ENCODE measurements at regions not wholly inside any gene's neighbourhood (a gene's known extent, or its start where the extent isn't known, plus 50 kb on each side); places are given as distances from the start of the nearest gene placed in this dataset.

GRCh38 chr2:67660015-67660602 lies 263.0 kb downstream of the ETAA1 start:
- no peak for DNase-seq (ENCODE audit: low spot score)

- no peak for DNase-seq (ENCODE audit: low spot score)
These were observed 263.7 kb downstream of the ETAA1 start for GRCh38 chr2:67660871-67661270.

- no peak for DNase-seq (ENCODE audit: low spot score)
These were observed 265.1 kb downstream of the ETAA1 start for GRCh38 chr2:67662222-67662621.

- no peak for DNase-seq (ENCODE audit: low spot score)
These were observed 266.6 kb downstream of the ETAA1 start for GRCh38 chr2:67663776-67664175.

DNA sequence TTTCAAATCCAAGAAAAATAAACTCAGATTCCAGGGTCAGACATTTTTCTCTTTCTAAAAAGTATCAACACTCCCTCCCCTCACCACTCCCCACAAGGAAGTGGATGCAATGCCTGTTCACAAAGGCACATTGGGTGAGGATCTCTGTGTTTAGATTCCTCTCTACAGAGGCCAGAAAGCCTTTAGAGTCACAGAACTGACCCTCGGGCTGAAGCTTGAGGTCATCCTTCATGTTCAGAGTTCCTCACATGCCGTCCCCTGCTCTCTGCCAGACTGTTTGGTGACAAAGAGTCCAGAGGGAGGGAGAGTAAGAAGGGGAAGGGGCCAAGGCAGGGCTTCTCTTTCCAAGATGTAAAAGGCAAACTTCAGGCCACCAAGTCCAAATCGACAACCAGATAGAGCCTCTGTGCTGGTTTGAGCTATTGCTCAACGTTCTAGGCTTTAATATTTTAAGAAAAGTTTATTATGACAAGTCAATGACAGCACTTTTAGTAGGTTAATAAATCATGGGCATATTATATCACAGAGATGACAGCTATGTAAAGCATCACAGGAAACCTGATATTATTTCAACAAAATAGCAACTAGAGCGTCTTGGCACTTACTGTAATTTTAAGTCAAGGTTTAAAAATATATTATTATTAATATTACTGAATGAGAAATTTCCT lies 269.4 kb downstream of the ETAA1 start:
- DNase-seq (ENCODE audit: low spot score), result no peak

DNA sequence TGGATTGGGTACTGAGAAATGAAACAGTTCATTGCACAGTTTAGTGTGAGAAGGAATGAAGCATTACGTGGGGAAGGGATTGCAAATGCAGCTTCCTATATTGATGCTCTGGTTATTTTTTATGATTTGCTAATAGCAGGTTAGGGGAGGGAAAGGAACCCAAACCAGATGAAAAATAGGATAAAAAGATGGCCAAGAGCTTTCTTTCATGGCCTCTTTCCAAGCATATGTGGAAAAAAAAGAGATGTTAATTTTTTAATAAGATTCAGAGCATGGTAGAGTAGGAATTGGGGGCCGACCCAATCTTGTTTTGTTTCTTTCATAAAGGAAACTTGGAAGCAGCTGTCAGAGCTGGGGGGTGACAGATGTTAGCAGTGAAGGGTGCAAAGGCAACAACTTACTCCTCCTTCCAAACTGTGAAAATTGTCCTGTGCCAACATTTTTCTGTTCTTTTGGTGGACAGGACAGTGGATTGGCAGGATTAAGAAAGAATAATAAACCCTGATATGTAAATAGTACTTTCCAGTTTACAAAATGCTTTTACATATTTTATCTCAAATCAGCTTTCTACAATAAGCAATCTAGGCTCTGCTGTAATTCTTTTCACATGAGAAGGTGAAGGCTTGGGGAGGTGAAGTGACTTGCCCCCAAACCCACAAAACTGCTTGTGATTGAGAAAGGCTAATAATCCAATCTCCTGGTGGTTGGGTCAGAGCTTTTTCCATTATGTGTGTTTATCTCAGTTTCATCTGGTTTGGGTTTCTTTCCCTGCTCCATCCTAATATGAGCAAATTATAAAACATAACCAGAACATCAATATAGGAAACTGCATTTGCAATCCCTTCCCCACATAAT lies 270.1 kb downstream of the ETAA1 start:
- no peak for DNase-seq (ENCODE audit: low spot score)

GRCh38 chr2:67668538-67668937 lies 271.4 kb downstream of the ETAA1 start:
- no peak for DNase-seq (ENCODE audit: low spot score)

- no peak for DNase-seq (ENCODE audit: low spot score)
These were observed 272.0 kb downstream of the ETAA1 start for GRCh38 chr2:67669168-67669567.

DNA sequence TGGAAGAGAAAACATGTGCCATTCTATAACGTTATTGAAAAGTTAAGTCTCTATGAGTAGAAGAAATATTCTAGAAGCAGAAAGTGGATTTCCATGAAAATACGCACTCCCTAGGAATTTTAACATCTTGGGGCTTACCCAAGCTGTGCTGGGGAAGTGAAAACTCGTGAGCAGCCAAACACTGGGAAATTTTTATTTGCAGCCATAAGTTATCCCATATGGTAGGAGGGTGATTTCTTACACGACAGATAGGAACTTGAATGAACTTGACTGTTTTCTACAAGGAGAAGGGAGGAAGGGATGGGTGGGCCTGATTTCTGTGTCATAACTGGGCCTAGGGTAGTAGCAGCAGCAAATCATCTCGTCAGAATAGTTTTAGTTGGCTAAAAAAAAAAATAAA lies 272.6 kb downstream of the ETAA1 start:
- DNase-seq (ENCODE audit: low spot score), result no peak

DNA sequence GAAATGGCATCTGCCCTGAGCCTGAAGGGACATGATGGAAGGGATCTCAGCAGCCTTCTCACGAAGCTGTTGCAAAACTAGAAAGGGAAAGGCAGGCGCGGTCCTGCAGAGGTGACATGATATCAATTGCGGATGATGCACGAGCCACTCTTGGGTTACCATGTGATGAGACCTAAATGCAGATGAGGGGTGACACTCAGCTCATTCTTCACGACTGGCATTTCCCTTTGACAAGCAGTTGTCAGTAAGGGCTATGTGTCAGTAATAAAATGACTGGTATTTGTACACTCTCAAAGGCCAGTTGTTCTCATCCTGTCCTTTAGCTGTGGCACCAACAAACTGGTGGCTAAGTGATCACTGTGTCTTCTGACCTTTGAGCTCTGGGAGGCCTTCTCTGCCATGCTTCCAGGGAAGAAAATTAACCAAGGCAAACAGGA lies 273.6 kb downstream of the ETAA1 start:
- DNase-seq (ENCODE audit: low spot score), result no peak

GRCh38 chr2:67671464-67672450 lies 274.6 kb downstream of the ETAA1 start:
- DNase-seq (ENCODE audit: low spot score), result no peak

DNA sequence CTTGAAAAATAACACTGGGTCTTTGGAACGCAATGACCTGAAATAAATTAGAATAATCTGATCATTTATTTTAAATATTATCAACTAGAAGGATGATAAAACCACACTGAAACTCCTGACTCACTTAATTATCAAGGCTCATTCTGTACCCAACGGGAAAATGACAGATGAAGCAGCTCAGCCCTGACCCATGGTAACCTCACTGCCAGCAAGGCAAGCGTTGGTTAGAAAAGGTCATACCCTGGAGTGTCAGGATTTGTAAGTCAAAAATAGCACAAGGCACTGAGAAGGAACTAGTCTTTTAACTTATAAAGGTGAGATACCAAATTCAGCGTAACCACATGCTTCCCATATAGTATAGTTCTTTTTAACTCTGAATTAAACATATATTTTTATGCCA lies 277.5 kb downstream of the ETAA1 start:
- DNase-seq (ENCODE audit: low spot score), result no peak

GRCh38 chr2:67684991-67685390 lies 287.9 kb downstream of the ETAA1 start:
- DNase-seq (ENCODE audit: low spot score), result no peak

DNA sequence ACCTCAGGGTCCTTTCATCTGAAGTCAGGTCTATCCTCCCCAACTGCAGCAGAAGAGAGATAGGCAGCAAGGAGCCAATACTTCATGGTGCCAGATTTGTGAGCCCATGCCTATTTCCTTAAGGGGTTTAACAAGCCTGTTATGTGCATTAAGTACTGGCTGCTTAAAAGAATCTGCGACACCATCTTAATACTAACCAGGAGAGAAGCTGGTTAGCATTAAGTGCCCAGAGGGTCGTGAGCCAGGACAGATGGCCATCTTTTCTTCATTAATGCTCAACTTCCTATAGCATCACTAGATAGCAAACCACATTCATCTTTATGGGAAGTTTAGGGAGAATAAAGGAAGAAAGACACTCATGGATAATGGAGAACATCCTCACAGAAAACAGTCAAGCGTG lies 289.1 kb downstream of the ETAA1 start:
- DNase-seq (ENCODE audit: low spot score), result no peak

DNA sequence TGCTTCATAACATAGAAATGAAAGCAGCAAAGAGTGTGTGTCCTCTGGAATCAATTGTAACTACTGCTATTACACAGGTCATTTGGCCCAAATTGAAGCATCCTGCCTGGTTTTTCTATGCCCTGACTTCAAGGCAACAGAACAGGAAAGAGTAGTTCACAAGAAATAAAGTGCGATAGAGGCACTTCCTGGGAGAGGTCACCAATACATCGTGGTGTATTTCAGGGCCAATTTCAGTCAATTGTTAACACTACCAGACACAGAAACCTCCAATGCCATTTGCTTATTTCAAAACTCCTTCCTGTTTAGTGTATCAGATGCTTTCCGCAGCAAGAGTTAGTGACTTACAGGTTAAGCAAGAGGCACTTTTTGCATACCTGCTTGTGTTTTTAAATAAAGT lies 292.1 kb downstream of the ETAA1 start:
- no peak for DNase-seq (ENCODE audit: low spot score)

DNA sequence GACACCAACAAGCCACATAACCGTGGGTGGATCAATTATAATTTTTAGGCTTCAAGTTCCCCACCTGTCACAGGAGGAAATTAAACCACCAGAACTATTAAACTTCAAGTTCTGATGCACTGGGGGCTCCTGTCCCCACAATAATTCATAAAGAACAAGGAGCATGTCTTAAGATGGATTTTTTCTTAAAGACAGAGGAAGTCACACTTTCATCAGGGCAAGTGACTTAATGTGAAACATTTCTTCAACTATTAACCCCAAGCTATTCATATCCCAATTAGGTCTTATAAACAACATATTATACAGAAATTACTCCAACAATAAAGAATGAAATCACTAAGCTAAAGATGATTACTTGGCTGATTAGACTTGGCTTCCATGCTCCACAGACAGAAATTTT lies 292.5 kb downstream of the ETAA1 start:
- DNase-seq (ENCODE audit: low spot score), result no peak

- no peak for DNase-seq (ENCODE audit: low spot score)
These were observed 297.3 kb downstream of the ETAA1 start for GRCh38 chr2:67694445-67694844.

DNA sequence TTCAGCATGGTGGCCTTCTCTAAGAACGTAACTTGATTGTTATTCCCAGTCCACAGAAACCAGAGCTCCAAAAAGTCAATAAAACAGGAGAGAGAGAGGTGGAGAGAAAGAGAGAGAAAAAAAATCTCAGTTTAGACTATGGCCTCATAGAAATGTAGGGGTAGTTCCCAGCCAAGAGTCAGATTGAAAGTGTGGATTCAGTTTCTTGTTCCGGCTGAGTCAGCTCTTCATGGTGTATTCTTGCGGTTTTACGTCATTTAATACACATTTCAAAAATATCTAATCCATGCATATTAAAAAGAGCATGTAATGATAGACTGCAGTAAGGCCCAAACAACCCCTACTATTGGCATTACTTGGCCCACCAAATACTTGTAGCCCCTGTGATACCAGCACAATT lies 303.9 kb downstream of the ETAA1 start:
- no peak for DNase-seq (ENCODE audit: low spot score)

DNA sequence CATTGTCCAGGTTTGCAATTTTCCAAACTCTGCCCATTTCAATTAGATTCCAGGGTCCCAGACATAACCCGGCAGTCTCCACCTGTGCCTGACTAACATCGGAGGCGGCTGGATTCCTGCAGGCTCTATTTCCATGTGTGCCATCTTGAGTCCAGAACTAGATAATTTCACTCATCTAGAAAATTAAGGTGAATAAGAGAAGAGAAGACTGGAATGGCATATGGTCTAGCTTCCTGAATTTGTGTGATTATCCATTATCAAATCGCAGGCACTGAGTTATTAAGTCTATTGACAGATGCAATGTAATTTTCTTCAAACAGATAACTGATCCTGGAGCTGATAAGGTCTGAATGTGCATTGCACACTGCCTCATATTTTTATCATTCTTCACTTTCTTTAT lies 305.2 kb downstream of the ETAA1 start:
- no peak for DNase-seq (ENCODE audit: low spot score)

DNA sequence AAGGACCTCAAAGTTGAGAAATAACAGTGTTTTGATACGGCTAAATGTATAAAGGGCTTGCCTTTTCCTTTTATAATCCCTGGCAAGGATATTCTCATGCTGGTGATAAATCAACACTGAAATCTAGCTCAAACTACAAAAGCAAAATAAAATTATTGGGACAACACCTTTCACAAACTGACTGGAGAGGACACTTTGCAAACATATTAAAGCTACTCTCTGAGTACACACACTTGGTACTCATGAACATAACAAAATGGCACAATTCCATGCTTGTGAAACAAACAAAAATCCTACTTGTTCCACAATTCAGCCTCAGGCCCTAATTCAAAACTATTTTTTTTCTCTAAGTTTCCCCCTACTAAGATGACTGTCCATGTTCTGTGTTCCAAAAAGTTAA lies 305.8 kb downstream of the ETAA1 start:
- no peak for DNase-seq (ENCODE audit: low spot score)

- no peak for DNase-seq (ENCODE audit: low spot score)
These were observed 308.9 kb downstream of the ETAA1 start for GRCh38 chr2:67706082-67706481.

- no peak for DNase-seq (ENCODE audit: low spot score)
These were observed 310.8 kb downstream of the ETAA1 start for GRCh38 chr2:67707896-67708295.
